ACC112 (cell line): ENCODE measurements at regions not wholly inside any gene's neighbourhood (a gene's known extent, or its start where the extent isn't known, plus 50 kb on each side); places are given as distances from the start of the nearest gene placed in this dataset.
A peak's percentile ranks its signal among the peaks of the same experiment; 100 is the strongest.

Source experiments
- H2AFZ ChIP-seq: fragments of 200-600 bp; sonication (generic); one replicate; pipeline ENCODE4 v1.6.0; 2017; ENCODE audit warnings: antibody characterized with exemption, low read length; ENCODE audit not compliant: unreplicated experiment
- H3K27ac ChIP-seq: fragments of 200-600 bp; sonication (generic); 2 replicates; pipeline ENCODE4 v1.5.1; 2014; ENCODE audit warnings: low read depth, mild to moderate bottlenecking, antibody characterized with exemption, low read length, moderate library complexity
- H3K27me3 ChIP-seq: fragments of 200-600 bp; sonication (generic); 2 replicates; pipeline ENCODE4 v1.6.1; 2014; ENCODE audit warnings: mild to moderate bottlenecking, antibody characterized with exemption, low read length, moderate library complexity, mixed read lengths; ENCODE audit not compliant: insufficient read depth
- H3K36me3 ChIP-seq: fragments of 200-600 bp; sonication (generic); 2 replicates; pipeline ENCODE4 v1.6.1; 2016; ENCODE audit warnings: mild to moderate bottlenecking, antibody characterized with exemption, low read length, moderate library complexity, mixed read lengths; ENCODE audit not compliant: insufficient read depth
- H3K4me1 ChIP-seq: fragments of 200-600 bp; sonication (generic); one replicate; pipeline ENCODE4 v1.6.1; 2016; ENCODE audit warnings: low read length, mixed read lengths; ENCODE audit not compliant: insufficient read depth, unreplicated experiment, control insufficient read depth
- H3K4me3 ChIP-seq: fragments of 200-600 bp; sonication (generic); 2 replicates; pipeline ENCODE4 v1.5.1; 2014; ENCODE audit warnings: mild to moderate bottlenecking, low read depth, low read length
- H3K79me2 ChIP-seq: fragments of 200-600 bp; sonication (generic); one replicate; pipeline ENCODE4 v1.6.0; 2016; ENCODE audit warnings: low read length; ENCODE audit not compliant: control insufficient read depth, unreplicated experiment, insufficient read depth

DNA sequence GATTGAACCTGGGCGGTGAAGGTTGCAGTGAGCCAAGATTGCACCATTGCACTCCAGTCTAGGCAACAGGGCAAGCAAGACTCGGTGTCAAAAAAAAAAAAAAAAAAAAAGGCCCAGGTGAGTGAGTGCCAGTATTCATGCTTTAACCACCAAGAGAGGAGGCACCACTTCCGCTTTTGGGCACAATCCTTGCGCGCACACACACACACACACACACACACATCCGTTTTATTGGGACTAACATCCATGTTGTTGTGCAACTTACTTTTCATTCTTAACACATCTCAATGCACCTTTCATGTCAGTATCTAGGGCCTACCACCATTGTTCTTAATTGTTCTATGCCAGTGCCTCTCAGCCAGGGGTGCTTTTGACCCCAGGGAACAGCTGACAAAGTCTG, 263.0 kb downstream of the CDC5L start:
- H3K27me3 ChIP-seq, result no peaks in the 10 kb centered on the region
- H3K27ac ChIP-seq, result no peak overlapping the region
- H3K4me3 ChIP-seq, result no peak overlapping the region
- no peaks in the 10 kb centered on the region for H3K36me3 ChIP-seq
- no peak overlapping the region for H2AFZ ChIP-seq
- H3K79me2 ChIP-seq, result no peaks in the 10 kb centered on the region
- peaks cover 15% of the 10 kb centered on the region for H3K4me1 ChIP-seq

DNA sequence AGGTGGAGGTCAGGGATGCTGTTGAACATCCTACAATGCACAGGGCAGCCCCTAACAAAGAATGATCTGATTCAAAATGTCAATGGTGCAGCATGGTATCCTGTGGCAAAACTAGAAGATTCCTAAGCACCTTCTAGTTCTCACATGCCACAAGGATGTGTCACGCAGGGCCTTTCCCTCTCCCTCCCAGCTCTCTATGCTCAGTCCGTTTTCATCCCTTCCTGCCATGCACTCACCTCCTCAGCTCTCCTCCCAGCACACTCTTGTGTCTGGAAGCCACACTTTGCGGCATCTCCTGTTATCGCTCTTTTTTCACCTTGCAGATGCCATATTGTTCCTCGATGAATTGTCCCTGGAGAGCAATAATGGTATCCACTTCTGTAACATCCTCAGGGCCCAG, 263.4 kb downstream of the CDC5L start:
- H2AFZ ChIP-seq, result no peak overlapping the region
- no peaks in the 10 kb centered on the region for H3K79me2 ChIP-seq
- H3K4me1 ChIP-seq, result peaks cover 15% of the 10 kb centered on the region
- no peak overlapping the region for H3K27ac ChIP-seq
- H3K36me3 ChIP-seq, result no peaks in the 10 kb centered on the region
- no peaks in the 10 kb centered on the region for H3K27me3 ChIP-seq
- H3K4me3 ChIP-seq, result no peak overlapping the region

- H3K27me3 ChIP-seq, result no peaks in the 10 kb centered on the region
- peaks cover 15% of the 10 kb centered on the region for H3K4me1 ChIP-seq
- H3K36me3 ChIP-seq, result no peaks in the 10 kb centered on the region
- no peak overlapping the region for H2AFZ ChIP-seq
- H3K27ac ChIP-seq, result no peak overlapping the region
- no peaks in the 10 kb centered on the region for H3K79me2 ChIP-seq
- no peak overlapping the region for H3K4me3 ChIP-seq
These were observed 264.1 kb downstream of the CDC5L start for GRCh38 chr6:44651604-44652003.

DNA sequence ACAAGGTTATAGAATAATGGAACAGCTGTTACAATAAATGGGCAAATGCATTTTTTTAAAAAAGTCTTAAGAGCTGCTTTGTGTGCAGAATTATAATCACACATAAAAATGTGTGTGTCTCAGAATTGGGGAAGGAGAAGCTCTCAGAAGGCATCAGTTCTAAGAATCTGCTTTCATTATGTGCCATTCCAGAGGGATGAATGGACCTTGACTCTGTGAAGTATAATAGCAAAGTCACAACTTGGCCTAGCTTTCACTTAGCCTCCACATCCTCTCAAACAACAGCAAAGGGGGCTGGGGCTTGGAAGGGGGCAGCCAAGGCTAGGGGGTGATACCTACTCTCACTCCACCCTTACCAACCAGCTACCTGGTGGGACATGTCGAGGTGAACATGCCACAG, 265.0 kb downstream of the CDC5L start:
- H3K27ac ChIP-seq, result no peak overlapping the region
- H3K4me3 ChIP-seq, result no peak overlapping the region
- no peaks in the 10 kb centered on the region for H3K27me3 ChIP-seq
- no peaks in the 10 kb centered on the region for H3K79me2 ChIP-seq
- no peak overlapping the region for H2AFZ ChIP-seq
- H3K4me1 ChIP-seq, result peaks cover 15% of the 10 kb centered on the region
- no peaks in the 10 kb centered on the region for H3K36me3 ChIP-seq

- no peaks in the 10 kb centered on the region for H3K27me3 ChIP-seq
- H3K79me2 ChIP-seq, result no peaks in the 10 kb centered on the region
- peaks cover 15% of the 10 kb centered on the region for H3K4me1 ChIP-seq
- no peaks in the 10 kb centered on the region for H3K36me3 ChIP-seq
- H3K27ac ChIP-seq, result no peak overlapping the region
- H3K4me3 ChIP-seq, result no peak overlapping the region
- H2AFZ ChIP-seq, result no peak overlapping the region
These were observed 265.6 kb downstream of the CDC5L start for GRCh38 chr6:44653091-44653490.

DNA sequence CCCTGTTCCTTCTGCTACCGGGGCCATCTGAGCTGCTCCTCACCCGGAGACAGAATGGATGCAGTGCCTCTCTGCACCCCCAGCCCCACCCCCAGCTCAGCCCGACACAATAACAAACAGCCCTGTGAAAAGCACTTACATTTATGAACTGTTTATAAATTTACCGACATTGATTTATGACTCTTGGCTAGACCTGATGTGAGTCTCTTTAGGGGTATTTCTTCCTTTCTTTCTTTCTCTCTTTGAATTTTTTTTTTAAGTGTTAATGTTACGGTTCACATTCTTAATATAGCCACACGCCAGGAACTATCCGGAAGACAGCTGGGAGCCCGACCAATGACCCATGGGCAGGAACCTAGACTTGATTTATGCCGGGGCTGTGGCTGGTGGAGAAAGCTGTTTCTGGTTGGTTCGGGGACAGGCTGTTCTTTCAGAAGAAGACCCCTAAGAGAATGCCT, 266.3 kb downstream of the CDC5L start:
- H3K4me1 ChIP-seq, result peaks cover 15% of the 10 kb centered on the region
- H3K27me3 ChIP-seq, result no peaks in the 10 kb centered on the region
- H3K27ac ChIP-seq, result no peak overlapping the region
- H3K36me3 ChIP-seq, result no peaks in the 10 kb centered on the region
- no peak overlapping the region for H2AFZ ChIP-seq
- H3K4me3 ChIP-seq, result no peak overlapping the region
- no peaks in the 10 kb centered on the region for H3K79me2 ChIP-seq

DNA sequence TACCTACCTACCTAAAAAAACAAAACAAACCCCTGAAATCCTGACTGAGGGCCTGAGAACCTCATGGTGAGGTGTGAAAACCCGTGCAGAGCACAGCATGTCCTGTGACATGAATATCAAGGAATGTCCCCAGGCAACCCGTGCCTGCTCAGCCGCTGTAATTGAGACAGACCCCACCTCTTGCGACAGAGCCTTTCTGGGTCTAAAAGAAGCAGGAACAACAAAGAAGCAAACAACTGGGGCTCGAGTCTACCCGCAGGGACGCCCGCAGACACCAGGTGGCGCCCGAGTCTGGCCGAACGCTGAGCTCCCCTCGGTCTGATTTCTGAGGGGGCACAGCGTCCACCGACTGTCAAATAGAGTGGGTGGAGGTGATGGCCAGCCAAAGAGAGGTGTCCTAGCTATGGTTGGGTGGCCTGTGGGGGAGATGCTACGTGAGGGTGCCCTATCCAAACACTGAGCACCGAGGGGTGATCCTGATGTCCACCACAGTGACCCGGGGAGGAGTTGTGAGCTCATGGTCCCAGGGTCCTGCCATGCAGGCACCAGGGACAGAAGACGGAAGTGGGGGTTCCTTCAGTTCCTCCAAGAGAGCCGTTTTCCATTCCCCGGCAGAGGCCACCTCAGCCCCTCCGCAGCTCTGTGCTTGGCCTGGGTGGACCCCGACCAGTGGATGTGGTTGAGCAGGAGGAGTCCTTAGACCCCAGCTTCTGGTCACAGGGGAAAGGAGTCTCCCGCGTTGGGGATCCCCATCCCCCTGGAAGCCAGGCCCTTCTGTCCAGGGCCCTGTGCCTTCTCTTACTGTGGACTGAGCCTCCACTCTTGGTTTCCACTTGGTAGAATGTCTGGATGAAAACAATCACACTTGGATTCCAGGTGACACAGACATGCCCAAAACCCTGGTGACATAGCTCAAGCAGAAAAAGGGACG, 268.2 kb downstream of the CDC5L start:
- Histone ChIP-seq H3K79me2 (no peaks in the 10 kb centered on the region), H3K4me3 (no peak overlapping the region), H3K27me3 (no peaks in the 10 kb centered on the region), H3K36me3 (no peaks in the 10 kb centered on the region), H2AFZ (peak overlapping the region; percentile 41), H3K4me1 (peaks cover 4% of the 10 kb centered on the region), H3K27ac (no peak overlapping the region)

GRCh38 chr6:44656691-44657090, 269.2 kb downstream of the CDC5L start:
- H3K4me1 ChIP-seq, result peaks cover 4% of the 10 kb centered on the region
- no peaks in the 10 kb centered on the region for H3K79me2 ChIP-seq
- H3K36me3 ChIP-seq, result no peaks in the 10 kb centered on the region
- H2AFZ ChIP-seq, result no peak overlapping the region
- no peaks in the 10 kb centered on the region for H3K27me3 ChIP-seq
- H3K27ac ChIP-seq, result no peak overlapping the region
- H3K4me3 ChIP-seq, result no peak overlapping the region

GRCh38 chr6:44657206-44657819, 269.8 kb downstream of the CDC5L start:
- Histone ChIP-seq H3K4me3 (no peak overlapping the region), H3K79me2 (no peaks in the 10 kb centered on the region), H3K36me3 (no peaks in the 10 kb centered on the region), H3K27me3 (no peaks in the 10 kb centered on the region), H2AFZ (no peak overlapping the region), H3K4me1 (peaks cover 4% of the 10 kb centered on the region), H3K27ac (no peak overlapping the region)

GRCh38 chr6:44658571-44658970, 271.1 kb downstream of the CDC5L start:
- Histone ChIP-seq H3K27me3 (no peaks in the 10 kb centered on the region), H3K36me3 (no peaks in the 10 kb centered on the region), H3K4me1 (peaks cover 4% of the 10 kb centered on the region), H3K27ac (no peak overlapping the region), H3K79me2 (no peaks in the 10 kb centered on the region), H2AFZ (no peak overlapping the region), H3K4me3 (no peak overlapping the region)

DNA sequence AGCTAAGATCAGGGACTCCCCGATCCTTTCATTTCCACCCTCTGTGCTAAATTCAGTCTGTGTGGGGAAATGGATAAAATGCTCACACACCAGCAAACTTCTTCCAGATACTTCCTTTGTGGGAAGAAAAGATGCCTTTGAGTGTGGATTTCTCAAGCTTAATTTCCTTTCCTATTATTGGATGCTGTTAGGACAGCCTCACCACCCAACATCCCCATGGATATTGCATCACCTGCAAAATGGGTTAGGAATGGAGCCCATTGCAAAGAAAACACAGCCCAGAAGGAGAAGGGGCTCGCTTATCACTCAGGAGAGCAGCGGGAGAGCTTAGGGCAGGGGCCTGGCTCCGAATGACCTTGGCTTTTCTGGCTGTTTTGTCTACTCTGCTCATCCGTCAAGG, 272.2 kb downstream of the CDC5L start:
- H3K79me2 ChIP-seq, result no peaks in the 10 kb centered on the region
- H3K27me3 ChIP-seq, result no peaks in the 10 kb centered on the region
- H3K4me3 ChIP-seq, result no peak overlapping the region
- H3K27ac ChIP-seq, result no peak overlapping the region
- H3K4me1 ChIP-seq, result peaks cover 4% of the 10 kb centered on the region
- no peaks in the 10 kb centered on the region for H3K36me3 ChIP-seq
- no peak overlapping the region for H2AFZ ChIP-seq
